ENCODE measurements at regions not wholly inside any gene's neighbourhood (a gene's known extent, or its start where the extent isn't known, plus 50 kb on each side); places are given as distances from the start of the nearest gene placed in this dataset.

DNA sequence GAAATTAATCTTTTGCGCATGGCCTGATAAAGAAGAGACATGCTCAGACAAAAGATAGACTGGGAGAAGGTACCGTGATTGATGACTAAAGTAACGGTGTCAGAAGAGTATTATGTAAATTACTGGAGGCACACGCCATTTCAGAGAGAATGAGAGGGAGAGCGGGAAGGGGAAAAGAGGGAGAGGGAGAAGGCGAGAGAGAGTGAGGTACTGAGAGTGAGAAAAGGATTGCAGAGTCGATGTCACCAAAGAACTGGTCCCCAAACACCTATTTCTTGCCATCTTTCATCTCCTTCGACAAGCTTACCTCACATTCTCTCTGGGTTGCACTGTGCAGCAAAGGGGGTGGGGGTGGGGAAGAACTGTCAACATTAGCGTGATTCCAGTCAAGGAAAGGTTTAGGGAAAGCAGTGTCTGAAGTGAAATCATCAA is 673.7 kb downstream of the BCL11A start:
- TF ChIP-seq JUND (IDR thresholded peaks at IDR 0.05; ENCODE audit: low read length), result no peak
- no peak for TF ChIP-seq SP1 (IDR thresholded peaks at IDR 0.05; ENCODE audit: low read depth, low read length)
- no peak for TF ChIP-seq CTCF (IDR thresholded peaks at IDR 0.05; ENCODE audit: control extremely low read depth in 1 of 3, insufficient read depth in 1 of 3, low read depth in 1 of 3, low read length in 3 of 3)
- TF ChIP-seq CHD1 (IDR thresholded peaks at IDR 0.05; ENCODE audit: low read depth, low read length), result no peak
- no peak for TF ChIP-seq EZH2 (IDR thresholded peaks at IDR 0.05; ENCODE audit: low read depth, low read length, severe bottlenecking)
- TF ChIP-seq JUN (IDR thresholded peaks at IDR 0.05; ENCODE audit: low read depth, low read length), result no peak
- no peak for TF ChIP-seq CEBPB (IDR thresholded peaks at IDR 0.05; ENCODE audit: low read depth, low read length)
- no peak for TF ChIP-seq EP300 (IDR thresholded peaks at IDR 0.05; ENCODE audit: borderline replicate concordance in 1 of 2, low read depth in 2 of 2, low read length in 2 of 2)
- no peak for TF ChIP-seq TAF1 (IDR thresholded peaks at IDR 0.05; ENCODE audit: low read depth, low read length)
